Transverse colon (tissue), 4 donors: ENCODE measurements at regions not wholly inside any gene's neighbourhood (a gene's known extent, or its start where the extent isn't known, plus 50 kb on each side); places are given as distances from the start of the nearest gene placed in this dataset.
A peak's percentile ranks its signal among the peaks of the same experiment; 100 is the strongest.

Experiments used
- DNase-seq: peaks from one replicate; pipeline ENCODE4 v3.0.0-alpha.2; 2019
- H3K27ac ChIP-seq, 4 donors: fragments of 200-600 bp; sonication (generic); 2 replicates each; pipeline ENCODE4 v1.5.1; 2016 to 2018; ENCODE audit warnings: inconsistent platforms in 4 of 4
- H3K27me3 ChIP-seq: fragments of 200-600 bp; sonication (generic); 2 replicates; pipeline ENCODE4 v1.5.1; 2017; ENCODE audit warnings: inconsistent platforms
- H3K36me3 ChIP-seq, 4 donors: fragments of 200-600 bp; sonication (generic); 2 replicates each; pipeline ENCODE4 v1.5.1; 2017 to 2019; ENCODE audit warnings: inconsistent platforms in 4 of 4
- H3K4me1 ChIP-seq, 4 donors: fragments of 200-600 bp; sonication (generic); 2 replicates each; pipeline ENCODE4 v1.5.1; 2017 to 2020; ENCODE audit warnings: inconsistent platforms in 4 of 4
- H3K4me3 ChIP-seq, 4 donors: fragments of 200-600 bp; sonication (generic); 1 replicate in 1 of 4; 2 replicates in 3 of 4; pipeline versions ENCODE4 v1.5.1 to v1.6.1; 2017 to 2019; ENCODE audit warnings: inconsistent platforms in 4 of 4
- H3K9me3 ChIP-seq, 2 donors: fragments of 200-600 bp; sonication (generic); 2 replicates each; pipeline ENCODE4 v1.5.1; 2017 to 2019; ENCODE audit warnings: inconsistent platforms in 2 of 2
- CTCF ChIP-seq, 5 experiments: fragments of 200-600 bp in 3 of 5; fragments of 450-650 bp in 2 of 5; sonication (generic) in 3 of 5; IDR thresholded peaks; 1 replicate in 2 of 5; 2 replicates in 3 of 5; pipeline ENCODE4 v1.5.1; 2016 to 2017; ENCODE audit warnings: antibody characterized with exemption in 5 of 5, inconsistent platforms in 3 of 5, mild to moderate bottlenecking in 2 of 5, moderate library complexity in 1 of 5
- EP300 ChIP-seq: sonication (generic); formaldehyde crosslinking; IDR thresholded peaks from one replicate; pipeline ENCODE4 v1.6.1; 2017; ENCODE audit warnings: antibody characterized with exemption, low read depth
- POLR2A ChIP-seq: fragments of 450-650 bp; IDR thresholded peaks from one replicate; pipeline ENCODE4 v1.6.1; 2016; ENCODE audit warnings: antibody characterized with exemption, mild to moderate bottlenecking, moderate library complexity
- POLR2AphosphoS5 ChIP-seq, 3 donors: sonication (generic); formaldehyde crosslinking; IDR thresholded peaks; one replicate each; pipeline ENCODE4 v1.6.1; 2016; ENCODE audit warnings: antibody characterized with exemption in 3 of 3
- WGBS, 2 donors: methylation state at CpG; one replicate each; pipeline ENCODE4 v1.1.5; 2018; ENCODE audit warnings: low coverage in 1 of 2; 5-methylcytosine and 5-hydroxymethylcytosine counted together
- in situ Hi-C, 4 donors: fragments of 200-750 bp; cut with MboI; loops; one replicate each; pipeline versions ENCODE4 v1.15.0 to v1.15.1; 2017; ENCODE audit warnings: low sequenced_read_pairs in 3 of 4, low pct_ligation_motif_present in 1 of 4, low pct_unique_long_range_greater_than_20kb in 1 of 4
- intact Hi-C: fragments of 100-400 bp; cut with DNase I; formaldehyde crosslinking; loops from one replicate; pipeline ENCODE4 v1.15.1; 2023; ENCODE audit warnings: low total_unique reads

DNA sequence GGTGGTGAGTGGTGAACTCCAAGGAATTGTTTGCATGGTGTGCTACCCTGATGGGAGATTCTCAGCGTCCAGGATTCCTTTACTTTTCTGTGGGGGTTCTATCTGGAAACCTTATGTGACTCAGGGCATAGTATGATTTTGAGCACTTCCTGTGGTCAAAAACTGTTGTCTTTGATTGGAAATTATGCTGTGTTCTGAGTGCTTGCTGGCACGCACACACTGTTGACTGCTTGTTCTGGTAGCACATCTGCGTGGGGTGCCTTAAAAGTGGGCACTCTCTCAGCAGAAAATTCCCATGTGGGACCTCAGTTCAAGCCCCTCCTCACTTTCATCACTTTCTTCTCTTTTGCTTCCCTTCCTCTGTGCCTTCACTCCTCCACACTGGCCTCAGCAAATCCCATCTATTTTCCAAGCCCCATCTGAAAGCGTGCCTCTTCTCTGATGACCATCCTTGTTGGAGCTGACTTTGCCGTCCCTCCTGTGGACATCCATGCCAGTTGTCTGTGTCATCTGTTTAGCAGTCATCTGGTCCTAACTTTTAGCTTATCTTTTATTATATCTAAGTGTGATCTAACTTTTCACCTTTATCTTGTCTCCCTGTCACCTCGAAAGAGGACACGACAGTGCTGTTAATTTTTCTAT lies 56.4 kb upstream of the NPAS1 start:
- Histone ChIP-seq H3K27me3 (no peaks in the 10 kb centered on the region), H3K4me3 (no peak overlapping the region), H3K4me1 (peaks cover 4 to 27% (median 11%) of the 10 kb centered on the region in 4 donors), H3K9me3 (no peaks in the 10 kb centered on the region), H3K36me3 (no peaks in the 10 kb centered on the region), H3K27ac (no peak overlapping the region)
- in situ Hi-C loops: no loop called here
- intact Hi-C loops: no loop called here
- TF ChIP-seq POLR2AphosphoS5 (IDR thresholded peaks at IDR 0.05): no peak
- no peak for TF ChIP-seq POLR2A
- TF ChIP-seq CTCF (IDR thresholded peaks at IDR 0.05): no peak
- no peak for TF ChIP-seq EP300
- WGBS, 2 donors: 85% methylated on average over 5 to 7 of the region's 7 CpGs
- no peak for DNase-seq

DNA sequence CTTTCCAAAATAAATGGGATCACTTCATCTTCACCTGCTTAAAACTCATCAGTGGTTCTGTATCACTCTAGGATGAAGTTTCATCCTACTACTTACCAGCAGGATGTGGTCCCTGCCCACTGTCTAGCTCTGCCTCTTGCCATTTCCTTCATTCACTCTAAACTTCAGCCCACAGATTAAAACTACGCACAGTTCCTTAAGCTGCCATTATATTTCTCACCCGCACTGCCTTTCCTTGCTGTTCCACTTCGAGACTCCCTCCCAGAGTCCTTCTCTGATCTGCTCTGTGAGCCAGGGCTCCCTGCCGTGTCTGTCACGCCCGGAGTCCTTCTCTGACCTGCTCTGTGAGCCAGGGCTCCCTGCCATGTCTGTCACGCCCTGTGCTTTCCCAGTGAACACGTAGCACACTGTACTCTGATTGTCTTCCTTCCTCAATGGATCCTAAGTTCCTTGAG lies 52.0 kb upstream of the NPAS1 start:
- TF ChIP-seq EP300 (no peak), CTCF (IDR thresholded peaks at IDR 0.05) (peak in 1 of 5 experiments; percentile 7), POLR2AphosphoS5 (IDR thresholded peaks at IDR 0.05) (peak in 2 of 3 donors; percentile 20 to 54), POLR2A (peak; percentile 18)
- peak; percentile 74 for DNase-seq
- no peaks in the 10 kb centered on the region for H3K9me3 ChIP-seq
- 30 to 41% methylated on average over 2 to 8 of the region's 8 CpGs for WGBS, 2 donors
- intact Hi-C loops (no loop called here), in situ Hi-C loops (no loop called here)
- H3K4me1 ChIP-seq: peaks cover 4 to 25% (median 10%) of the 10 kb centered on the region in 4 donors
- H3K27ac ChIP-seq: peak overlapping the region; percentile 26 to 69 (median 42)
- H3K27me3 ChIP-seq: no peaks in the 10 kb centered on the region
- H3K4me3 ChIP-seq: no peak overlapping the region
- no peaks in the 10 kb centered on the region for H3K36me3 ChIP-seq
